ENCODE measurements at regions not wholly inside any gene's neighbourhood (a gene's known extent, or its start where the extent isn't known, plus 50 kb on each side); places are given as distances from the start of the nearest gene placed in this dataset.

DNA sequence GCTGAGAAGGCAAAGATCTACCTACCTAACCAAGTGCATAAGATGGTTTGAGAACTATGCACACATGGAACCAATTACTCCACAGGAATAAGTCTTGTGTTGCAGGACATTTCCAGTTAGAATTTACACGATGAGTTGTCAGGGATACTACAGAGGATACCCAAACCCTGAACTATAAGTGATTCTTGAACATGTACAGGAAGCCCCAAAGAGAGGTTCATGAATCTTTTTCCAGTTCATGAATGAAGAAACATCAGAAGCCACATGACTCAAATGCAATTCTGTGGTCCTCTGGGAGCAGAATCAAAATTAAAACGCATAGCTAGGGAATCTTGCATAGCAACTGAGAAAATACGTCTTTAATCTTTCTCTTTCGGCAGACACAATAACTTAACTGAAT lies 114.1 kb upstream of the LMCD1 start:
- H2BK5ac ChIP-seq (ENCODE audit: low read depth, low read length, poor library complexity, severe bottlenecking): no peak overlapping the region
- no peak overlapping the region for H2AK5ac ChIP-seq (ENCODE audit: low read length, severe bottlenecking)
- H3K4me1 ChIP-seq (ENCODE audit: control insufficient read depth, insufficient read depth, low read depth, low read length): no peaks in the 10 kb centered on the region
- peaks cover 0 to 23% of the 10 kb centered on the region in 2 experiments for H3K27me3 ChIP-seq (ENCODE audit: control insufficient read depth in 1 of 2, insufficient read depth in 1 of 2, low read length in 2 of 2)
- no peak overlapping the region for H2BK15ac ChIP-seq (ENCODE audit: low read depth, poor library complexity, severe bottlenecking)
- no peak overlapping the region for H3K18ac ChIP-seq (ENCODE audit: low read depth in 1 of 2, low read length in 2 of 2)
- 83% methylated on average over 1 of the region's 4 CpGs for WGBS
- no peak overlapping the region for H3K27ac ChIP-seq (ENCODE audit: low read length, poor library complexity, severe bottlenecking)
- H3K4me3 ChIP-seq (ENCODE audit: insufficient read depth in 1 of 2, low read depth in 1 of 2, low read length in 2 of 2): no peak overlapping the region
- peaks cover 6% of the 10 kb centered on the region for H3K9me3 ChIP-seq (ENCODE audit: control insufficient read depth, low read length)
- no peak overlapping the region for H2AFZ ChIP-seq (ENCODE audit: low read depth, low read length)
- H3K23ac ChIP-seq (ENCODE audit: low read length in 2 of 2): no peak overlapping the region
- no peak overlapping the region for H4K91ac ChIP-seq (ENCODE audit: low read length)
- no peaks in the 10 kb centered on the region for H3K36me3 ChIP-seq (ENCODE audit: control insufficient read depth in 1 of 2, insufficient read depth in 2 of 2, low read depth in 1 of 2, low read length in 2 of 2)
- H3K9ac ChIP-seq (ENCODE audit: low read length): no peak overlapping the region
- peaks cover 2% of the 10 kb centered on the region for H3K79me1 ChIP-seq (replicated peaks; ENCODE audit: low read length, poor library complexity, severe bottlenecking)
- H3K4ac ChIP-seq (ENCODE audit: low read depth in 1 of 2, low read length in 2 of 2): no peak overlapping the region
- H2BK120ac ChIP-seq (ENCODE audit: low read depth, low read length): no peak overlapping the region
- no peak for DNase-seq
- H2BK12ac ChIP-seq (ENCODE audit: low read length in 2 of 2): no peak overlapping the region
- no peak overlapping the region for H3K14ac ChIP-seq (ENCODE audit: low read length in 2 of 2)
- no peak overlapping the region for H4K8ac ChIP-seq (ENCODE audit: low read length)
- H3K4me2 ChIP-seq (ENCODE audit: low read length, poor library complexity, severe bottlenecking): no peak overlapping the region

DNA sequence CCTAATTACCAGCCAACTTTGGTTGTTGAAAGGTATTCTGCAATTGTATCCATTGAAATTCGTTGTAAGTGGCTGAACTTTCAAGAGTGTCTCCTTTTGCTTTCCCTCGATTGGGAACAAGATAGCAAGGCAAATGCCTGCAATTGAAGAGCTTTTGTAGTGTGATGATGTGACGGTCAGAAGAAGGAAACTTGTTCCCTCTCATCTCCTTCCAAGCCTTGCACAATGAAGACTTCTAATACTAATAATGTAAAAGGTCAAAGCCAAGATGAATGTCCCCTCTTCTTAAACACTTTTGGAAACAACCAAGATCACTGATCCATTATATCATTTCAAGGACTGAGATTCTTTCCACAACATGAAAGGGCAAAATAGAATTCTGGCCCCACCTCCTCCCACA lies 101.9 kb upstream of the LMCD1 start:
- peaks cover 1% of the 10 kb centered on the region for H3K79me1 ChIP-seq (replicated peaks; ENCODE audit: low read length, poor library complexity, severe bottlenecking)
- no peak overlapping the region for H3K4me3 ChIP-seq (ENCODE audit: insufficient read depth in 1 of 2, low read depth in 1 of 2, low read length in 2 of 2)
- H3K14ac ChIP-seq (ENCODE audit: low read length in 2 of 2): no peak overlapping the region
- H3K9ac ChIP-seq (ENCODE audit: low read length): no peak overlapping the region
- no peak overlapping the region for H4K8ac ChIP-seq (ENCODE audit: low read length)
- no peak overlapping the region for H2AFZ ChIP-seq (ENCODE audit: low read depth, low read length)
- no peak overlapping the region for H4K91ac ChIP-seq (ENCODE audit: low read length)
- H3K27me3 ChIP-seq (ENCODE audit: control insufficient read depth in 1 of 2, insufficient read depth in 1 of 2, low read length in 2 of 2): no peaks in the 10 kb centered on the region
- no peaks in the 10 kb centered on the region for H3K4me1 ChIP-seq (ENCODE audit: control insufficient read depth, insufficient read depth, low read depth, low read length)
- no peak for DNase-seq
- H2BK120ac ChIP-seq (ENCODE audit: low read depth, low read length): no peak overlapping the region
- H3K18ac ChIP-seq (ENCODE audit: low read depth in 1 of 2, low read length in 2 of 2): no peak overlapping the region
- H3K4ac ChIP-seq (ENCODE audit: low read depth in 1 of 2, low read length in 2 of 2): no peak overlapping the region
- H3K36me3 ChIP-seq (ENCODE audit: control insufficient read depth in 1 of 2, insufficient read depth in 2 of 2, low read depth in 1 of 2, low read length in 2 of 2): no peaks in the 10 kb centered on the region
- H2BK15ac ChIP-seq (ENCODE audit: low read depth, poor library complexity, severe bottlenecking): no peak overlapping the region
- no peak overlapping the region for H2AK5ac ChIP-seq (ENCODE audit: low read length, severe bottlenecking)
- no peak overlapping the region for H2BK5ac ChIP-seq (ENCODE audit: low read depth, low read length, poor library complexity, severe bottlenecking)
- no peak overlapping the region for H3K27ac ChIP-seq (ENCODE audit: low read length, poor library complexity, severe bottlenecking)
- 69% methylated on average over 2 of the region's 3 CpGs for WGBS
- H3K9me3 ChIP-seq (ENCODE audit: control insufficient read depth, low read length): peaks cover 3% of the 10 kb centered on the region
- H2BK12ac ChIP-seq (ENCODE audit: low read length in 2 of 2): no peak overlapping the region
- no peak overlapping the region for H3K4me2 ChIP-seq (ENCODE audit: low read length, poor library complexity, severe bottlenecking)
- H3K23ac ChIP-seq (ENCODE audit: low read length in 2 of 2): no peak overlapping the region

DNA sequence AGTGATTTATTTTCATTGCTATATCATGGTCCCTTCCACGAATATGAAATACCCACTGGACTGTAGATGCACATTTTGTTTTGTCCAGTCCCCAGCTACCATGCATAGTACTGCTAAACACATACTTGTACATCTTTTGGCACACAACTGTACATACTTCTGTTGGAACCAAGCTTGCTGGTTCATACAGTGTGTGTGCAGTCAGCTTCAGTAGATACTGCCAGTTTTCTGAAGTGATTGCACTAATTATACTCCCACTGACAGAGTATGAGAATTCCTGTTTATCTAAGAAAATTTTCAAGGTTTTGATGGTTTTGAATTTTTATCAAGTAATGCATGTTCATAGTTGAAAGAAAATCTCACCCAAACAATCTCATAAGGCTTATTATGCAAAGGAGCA lies 100.7 kb upstream of the LMCD1 start:
- Histone ChIP-seq H2BK5ac (ENCODE audit: low read depth, low read length, poor library complexity, severe bottlenecking) (no peak overlapping the region), H3K14ac (ENCODE audit: low read length in 2 of 2) (no peak overlapping the region), H2AK5ac (ENCODE audit: low read length, severe bottlenecking) (no peak overlapping the region), H3K27me3 (ENCODE audit: control insufficient read depth in 1 of 2, insufficient read depth in 1 of 2, low read length in 2 of 2) (no peaks in the 10 kb centered on the region), H4K8ac (ENCODE audit: low read length) (no peak overlapping the region), H4K91ac (ENCODE audit: low read length) (no peak overlapping the region), H3K36me3 (ENCODE audit: control insufficient read depth in 1 of 2, insufficient read depth in 2 of 2, low read depth in 1 of 2, low read length in 2 of 2) (no peaks in the 10 kb centered on the region), H3K4me1 (ENCODE audit: control insufficient read depth, insufficient read depth, low read depth, low read length) (no peaks in the 10 kb centered on the region), H2BK12ac (ENCODE audit: low read length in 2 of 2) (no peak overlapping the region), H3K18ac (ENCODE audit: low read depth in 1 of 2, low read length in 2 of 2) (no peak overlapping the region), H3K23ac (ENCODE audit: low read length in 2 of 2) (no peak overlapping the region), H3K9me3 (ENCODE audit: control insufficient read depth, low read length) (peaks cover 3% of the 10 kb centered on the region), H3K27ac (ENCODE audit: low read length, poor library complexity, severe bottlenecking) (no peak overlapping the region), H2AFZ (ENCODE audit: low read depth, low read length) (no peak overlapping the region), H3K4me3 (ENCODE audit: insufficient read depth in 1 of 2, low read depth in 1 of 2, low read length in 2 of 2) (no peak overlapping the region), H3K4ac (ENCODE audit: low read depth in 1 of 2, low read length in 2 of 2) (no peak overlapping the region), H3K79me1 (replicated peaks; ENCODE audit: low read length, poor library complexity, severe bottlenecking) (peaks cover 1% of the 10 kb centered on the region), H3K9ac (ENCODE audit: low read length) (no peak overlapping the region), H2BK120ac (ENCODE audit: low read depth, low read length) (no peak overlapping the region), H2BK15ac (ENCODE audit: low read depth, poor library complexity, severe bottlenecking) (no peak overlapping the region), H3K4me2 (ENCODE audit: low read length, poor library complexity, severe bottlenecking) (no peak overlapping the region)
- no peak for DNase-seq
- 33% methylated on average over 1 of the region's 1 CpG for WGBS

DNA sequence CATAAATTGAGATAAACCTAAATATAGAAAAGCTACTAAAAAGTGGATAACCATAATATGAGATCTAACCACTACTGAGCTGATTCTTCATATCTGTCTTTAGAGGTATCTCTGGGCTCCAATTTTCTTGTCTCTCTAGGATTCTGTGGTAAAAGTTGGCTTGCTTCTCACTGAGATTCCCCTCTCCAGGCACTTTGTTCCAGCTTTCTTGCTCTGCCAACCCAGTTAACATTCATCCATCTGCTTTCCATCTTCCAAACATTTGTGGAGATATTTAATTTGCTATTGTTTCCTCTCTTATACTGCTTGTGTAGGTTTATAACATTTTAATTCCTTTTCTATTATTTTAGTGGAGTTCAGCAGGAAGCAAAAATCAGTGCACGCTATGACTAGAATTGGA lies 97.6 kb upstream of the LMCD1 start:
- no peak overlapping the region for H3K4me2 ChIP-seq (ENCODE audit: low read length, poor library complexity, severe bottlenecking)
- H3K36me3 ChIP-seq (ENCODE audit: control insufficient read depth in 1 of 2, insufficient read depth in 2 of 2, low read depth in 1 of 2, low read length in 2 of 2): no peaks in the 10 kb centered on the region
- H4K8ac ChIP-seq (ENCODE audit: low read length): no peak overlapping the region
- peaks cover 1% of the 10 kb centered on the region for H3K79me1 ChIP-seq (replicated peaks; ENCODE audit: low read length, poor library complexity, severe bottlenecking)
- no peak overlapping the region for H2AK5ac ChIP-seq (ENCODE audit: low read length, severe bottlenecking)
- no peak overlapping the region for H2BK5ac ChIP-seq (ENCODE audit: low read depth, low read length, poor library complexity, severe bottlenecking)
- H3K23ac ChIP-seq (ENCODE audit: low read length in 2 of 2): no peak overlapping the region
- no peak overlapping the region for H3K4me3 ChIP-seq (ENCODE audit: insufficient read depth in 1 of 2, low read depth in 1 of 2, low read length in 2 of 2)
- WGBS: 100% methylated on average over 1 of the region's 1 CpG
- H2AFZ ChIP-seq (ENCODE audit: low read depth, low read length): no peak overlapping the region
- H3K27ac ChIP-seq (ENCODE audit: low read length, poor library complexity, severe bottlenecking): no peak overlapping the region
- H3K9me3 ChIP-seq (ENCODE audit: control insufficient read depth, low read length): peaks cover 14% of the 10 kb centered on the region
- H3K4me1 ChIP-seq (ENCODE audit: control insufficient read depth, insufficient read depth, low read depth, low read length): no peaks in the 10 kb centered on the region
- no peak overlapping the region for H2BK12ac ChIP-seq (ENCODE audit: low read length in 2 of 2)
- no peak overlapping the region for H3K14ac ChIP-seq (ENCODE audit: low read length in 2 of 2)
- H2BK120ac ChIP-seq (ENCODE audit: low read depth, low read length): no peak overlapping the region
- H3K9ac ChIP-seq (ENCODE audit: low read length): no peak overlapping the region
- no peaks in the 10 kb centered on the region for H3K27me3 ChIP-seq (ENCODE audit: control insufficient read depth in 1 of 2, insufficient read depth in 1 of 2, low read length in 2 of 2)
- no peak overlapping the region for H3K4ac ChIP-seq (ENCODE audit: low read depth in 1 of 2, low read length in 2 of 2)
- H3K18ac ChIP-seq (ENCODE audit: low read depth in 1 of 2, low read length in 2 of 2): no peak overlapping the region
- H2BK15ac ChIP-seq (ENCODE audit: low read depth, poor library complexity, severe bottlenecking): no peak overlapping the region
- no peak for DNase-seq
- H4K91ac ChIP-seq (ENCODE audit: low read length): no peak overlapping the region

All from mesenchymal stem cell (in vitro differentiated cells and primary cell).